Upper lobe of left lung (tissue), 4 donors: ENCODE measurements at regions not wholly inside any gene's neighbourhood (a gene's known extent, or its start where the extent isn't known, plus 50 kb on each side); places are given as distances from the start of the nearest gene placed in this dataset.

ENCODE experiments used
- EP300 ChIP-seq, 4 donors: sonication (generic); formaldehyde crosslinking; IDR thresholded peaks; one replicate each; pipeline ENCODE4 v1.5.1; 2017; ENCODE audit warnings: antibody characterized with exemption in 4 of 4, control low read depth in 2 of 4
- POLR2A ChIP-seq, 4 donors: fragments of 450-650 bp; IDR thresholded peaks; one replicate each; pipeline ENCODE4 v1.5.1; 2016 to 2017; ENCODE audit warnings: antibody characterized with exemption in 4 of 4, mild to moderate bottlenecking in 2 of 4
- POLR2AphosphoS5 ChIP-seq, 2 donors: sonication (generic); formaldehyde crosslinking; IDR thresholded peaks; one replicate each; pipeline ENCODE4 v1.5.1; 2017; ENCODE audit warnings: antibody characterized with exemption in 2 of 2
- TF ChIP-seq, protein P1 (sequence below), 6 experiments: fragments of 450-650 bp in 4 of 6; fragments of 200-600 bp in 2 of 6; sonication (generic) in 2 of 6; IDR thresholded peaks; one replicate each; pipeline ENCODE4 v1.5.1; 2016 to 2019; ENCODE audit warnings: antibody characterized with exemption in 6 of 6

DNA sequence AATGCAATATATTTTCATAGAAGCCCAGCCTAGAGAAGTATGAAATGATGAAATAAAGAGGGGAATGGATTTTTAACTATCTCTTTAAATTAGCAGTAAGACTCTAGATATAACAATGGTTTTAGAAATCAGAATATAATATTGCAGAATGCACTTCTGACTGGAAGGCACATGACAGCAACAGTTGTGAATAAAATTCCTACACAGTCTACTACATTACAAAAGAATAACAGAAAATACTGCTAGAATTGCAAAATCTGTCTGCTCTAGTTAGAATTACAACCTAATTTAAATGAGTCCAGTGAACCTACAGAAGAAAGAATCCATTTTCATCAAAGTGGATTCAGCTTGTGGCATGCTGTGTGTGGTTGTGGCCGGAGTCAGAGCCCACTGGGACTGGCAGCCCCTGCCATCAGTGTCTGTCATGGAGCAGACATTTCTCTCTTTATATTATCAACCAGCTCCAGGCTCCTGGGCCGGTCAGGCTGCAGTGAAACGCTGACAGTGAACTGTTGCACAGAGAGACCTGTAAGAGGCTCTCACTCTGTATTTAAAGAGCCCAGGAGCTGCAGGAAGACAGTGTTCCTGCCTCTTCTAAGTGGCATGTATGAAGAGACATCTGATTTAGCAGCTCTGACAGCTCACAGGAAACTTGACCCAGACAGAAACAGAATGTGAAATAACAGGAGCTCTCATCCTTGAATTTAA, 1523.8 kb upstream of the CADM2 start:
- TF ChIP-seq POLR2A (IDR thresholded peaks at IDR 0.05) (no peak), EP300 (IDR thresholded peaks at IDR 0.05) (no peak), POLR2AphosphoS5 (IDR thresholded peaks at IDR 0.05) (no peak)
- TF ChIP-seq, protein P1, sequence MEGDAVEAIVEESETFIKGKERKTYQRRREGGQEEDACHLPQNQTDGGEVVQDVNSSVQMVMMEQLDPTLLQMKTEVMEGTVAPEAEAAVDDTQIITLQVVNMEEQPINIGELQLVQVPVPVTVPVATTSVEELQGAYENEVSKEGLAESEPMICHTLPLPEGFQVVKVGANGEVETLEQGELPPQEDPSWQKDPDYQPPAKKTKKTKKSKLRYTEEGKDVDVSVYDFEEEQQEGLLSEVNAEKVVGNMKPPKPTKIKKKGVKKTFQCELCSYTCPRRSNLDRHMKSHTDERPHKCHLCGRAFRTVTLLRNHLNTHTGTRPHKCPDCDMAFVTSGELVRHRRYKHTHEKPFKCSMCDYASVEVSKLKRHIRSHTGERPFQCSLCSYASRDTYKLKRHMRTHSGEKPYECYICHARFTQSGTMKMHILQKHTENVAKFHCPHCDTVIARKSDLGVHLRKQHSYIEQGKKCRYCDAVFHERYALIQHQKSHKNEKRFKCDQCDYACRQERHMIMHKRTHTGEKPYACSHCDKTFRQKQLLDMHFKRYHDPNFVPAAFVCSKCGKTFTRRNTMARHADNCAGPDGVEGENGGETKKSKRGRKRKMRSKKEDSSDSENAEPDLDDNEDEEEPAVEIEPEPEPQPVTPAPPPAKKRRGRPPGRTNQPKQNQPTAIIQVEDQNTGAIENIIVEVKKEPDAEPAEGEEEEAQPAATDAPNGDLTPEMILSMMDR (IDR thresholded peaks at IDR 0.05) = no peak
